Vagina (tissue), 2 donors: ENCODE measurements at regions not wholly inside any gene's neighbourhood (a gene's known extent, or its start where the extent isn't known, plus 50 kb on each side); places are given as distances from the start of the nearest gene placed in this dataset.
"Not testable (repeated sequence)": the region's sequence is repeated elsewhere in the genome, so short reads cannot be mapped to it uniquely, and the experiment has no call there.

ENCODE experiments used
- DNase-seq, 2 donors: peaks; one replicate each; pipeline ENCODE4 v3.0.0-alpha.2; 2017; ENCODE audit errors: extremely low spot score in 2 of 2
- H3K27ac ChIP-seq: fragments of 200-600 bp; sonication (generic); one replicate; pipeline ENCODE4 v1.5.1; 2019
- H3K27me3 ChIP-seq: fragments of 200-600 bp; sonication (generic); one replicate; pipeline ENCODE4 v1.5.1; 2019
- H3K36me3 ChIP-seq, 2 donors: fragments of 200-600 bp; sonication (generic); one replicate each; pipeline ENCODE4 v1.5.1; 2017 to 2019
- H3K4me1 ChIP-seq: fragments of 200-600 bp; sonication (generic); one replicate; pipeline ENCODE4 v1.5.1; 2019
- H3K4me3 ChIP-seq, 2 donors: fragments of 200-600 bp; sonication (generic); 1 replicate in 1 of 2; 2 replicates in 1 of 2; pipeline ENCODE4 v1.5.1; 2016 to 2019
- H3K9me3 ChIP-seq: fragments of 200-600 bp; sonication (generic); one replicate; pipeline ENCODE4 v1.5.1; 2019
- POLR2A ChIP-seq, 2 donors: fragments of 450-650 bp; IDR thresholded peaks; one replicate each; pipeline ENCODE4 v1.6.1; 2017; ENCODE audit warnings: antibody characterized with exemption in 2 of 2, mild to moderate bottlenecking in 2 of 2, moderate library complexity in 2 of 2
- POLR2AphosphoS5 ChIP-seq, 2 donors: sonication (generic); formaldehyde crosslinking; IDR thresholded peaks; one replicate each; pipeline ENCODE4 v1.9.0; 2017; ENCODE audit warnings: antibody characterized with exemption in 2 of 2, mild to moderate bottlenecking in 2 of 2, low read depth in 1 of 2; ENCODE audit not compliant: insufficient read depth in 1 of 2
- intact Hi-C: fragments of 100-400 bp; cut with DNase I; formaldehyde crosslinking; loops from one replicate; pipeline ENCODE4 v1.15.1; 2023
- TF ChIP-seq, protein P1 (sequence below), 3 experiments: fragments of 450-650 bp in 2 of 3; fragments of 200-600 bp in 1 of 3; sonication (generic) in 1 of 3; IDR thresholded peaks; one replicate each; pipeline ENCODE4 v1.5.1; 2017 to 2019; ENCODE audit warnings: antibody characterized with exemption in 3 of 3, mild to moderate bottlenecking in 2 of 3, moderate library complexity in 2 of 3

DNA sequence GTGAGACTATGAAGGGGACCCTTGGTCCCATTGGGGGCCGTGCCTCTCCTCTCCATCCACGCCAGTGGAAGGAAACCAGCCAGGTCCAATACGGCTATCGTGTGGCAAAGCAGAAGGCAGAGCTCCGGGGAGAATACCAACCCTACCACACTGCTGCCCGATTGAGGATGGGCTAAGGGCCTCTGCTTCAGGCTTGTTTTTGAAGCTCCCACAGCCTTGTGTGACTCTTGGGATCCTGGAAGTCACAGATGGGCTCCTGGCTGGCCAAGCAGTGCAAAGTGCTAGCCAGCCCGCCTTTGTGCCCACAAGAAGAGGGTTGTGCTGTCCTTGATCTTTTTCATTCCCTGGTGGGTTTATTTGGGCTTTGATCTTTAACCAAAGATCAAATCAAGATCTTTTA, 70.6 kb upstream of the ID2 start:
- intact Hi-C loops: loop anchor here (5.0 kb wide), 1 partner anchor 71 kb away; the partner anchor contains the start of gene ID2
- Histone ChIP-seq H3K36me3 (no peaks in the 10 kb centered on the region), H3K27ac (no peak overlapping the region), H3K4me1 (no peaks in the 10 kb centered on the region), H3K9me3 (no peaks in the 10 kb centered on the region), H3K4me3 (no peak overlapping the region), H3K27me3 (no peaks in the 10 kb centered on the region)
- TF ChIP-seq POLR2AphosphoS5 (IDR thresholded peaks at IDR 0.05; ENCODE audit: insufficient read depth in 1 of 2, low read depth in 1 of 2): no peak
- TF ChIP-seq, protein P1, sequence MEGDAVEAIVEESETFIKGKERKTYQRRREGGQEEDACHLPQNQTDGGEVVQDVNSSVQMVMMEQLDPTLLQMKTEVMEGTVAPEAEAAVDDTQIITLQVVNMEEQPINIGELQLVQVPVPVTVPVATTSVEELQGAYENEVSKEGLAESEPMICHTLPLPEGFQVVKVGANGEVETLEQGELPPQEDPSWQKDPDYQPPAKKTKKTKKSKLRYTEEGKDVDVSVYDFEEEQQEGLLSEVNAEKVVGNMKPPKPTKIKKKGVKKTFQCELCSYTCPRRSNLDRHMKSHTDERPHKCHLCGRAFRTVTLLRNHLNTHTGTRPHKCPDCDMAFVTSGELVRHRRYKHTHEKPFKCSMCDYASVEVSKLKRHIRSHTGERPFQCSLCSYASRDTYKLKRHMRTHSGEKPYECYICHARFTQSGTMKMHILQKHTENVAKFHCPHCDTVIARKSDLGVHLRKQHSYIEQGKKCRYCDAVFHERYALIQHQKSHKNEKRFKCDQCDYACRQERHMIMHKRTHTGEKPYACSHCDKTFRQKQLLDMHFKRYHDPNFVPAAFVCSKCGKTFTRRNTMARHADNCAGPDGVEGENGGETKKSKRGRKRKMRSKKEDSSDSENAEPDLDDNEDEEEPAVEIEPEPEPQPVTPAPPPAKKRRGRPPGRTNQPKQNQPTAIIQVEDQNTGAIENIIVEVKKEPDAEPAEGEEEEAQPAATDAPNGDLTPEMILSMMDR (IDR thresholded peaks at IDR 0.05): no peak
- no peak for DNase-seq

DNA sequence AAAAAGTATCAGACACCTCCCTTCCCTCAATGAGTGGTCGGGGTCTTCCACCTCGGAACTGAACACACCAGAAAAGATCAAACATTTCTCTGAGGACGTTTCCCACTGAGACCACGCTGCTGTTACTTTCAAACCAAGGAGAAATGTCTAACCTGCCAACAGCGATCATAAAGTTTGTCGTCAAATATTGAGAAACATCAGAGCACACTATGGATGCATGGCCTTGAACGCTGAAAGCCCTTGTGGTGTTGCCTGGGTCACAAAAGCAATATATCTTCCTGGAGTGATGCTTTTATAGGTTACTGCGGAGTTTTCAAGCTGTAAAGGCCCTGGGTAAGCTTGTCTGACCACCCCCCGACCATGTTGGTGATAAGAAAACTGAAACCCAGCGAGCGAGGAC, 70.2 kb upstream of the ID2 start:
- H3K4me1 ChIP-seq: no peaks in the 10 kb centered on the region
- H3K27ac ChIP-seq: no peak overlapping the region
- H3K4me3 ChIP-seq: no peak overlapping the region
- no peaks in the 10 kb centered on the region for H3K27me3 ChIP-seq
- intact Hi-C loops: loop anchor here (5.0 kb wide), 1 partner anchor 71 kb away; the partner anchor contains the start of gene ID2
- no peaks in the 10 kb centered on the region for H3K9me3 ChIP-seq
- no peak for DNase-seq
- H3K36me3 ChIP-seq: no peaks in the 10 kb centered on the region
- TF ChIP-seq POLR2A (IDR thresholded peaks at IDR 0.05): no peak
- TF ChIP-seq, protein P1 (IDR thresholded peaks at IDR 0.05): no peak
- TF ChIP-seq POLR2AphosphoS5 (IDR thresholded peaks at IDR 0.05; ENCODE audit: insufficient read depth in 1 of 2, low read depth in 1 of 2): no peak

DNA sequence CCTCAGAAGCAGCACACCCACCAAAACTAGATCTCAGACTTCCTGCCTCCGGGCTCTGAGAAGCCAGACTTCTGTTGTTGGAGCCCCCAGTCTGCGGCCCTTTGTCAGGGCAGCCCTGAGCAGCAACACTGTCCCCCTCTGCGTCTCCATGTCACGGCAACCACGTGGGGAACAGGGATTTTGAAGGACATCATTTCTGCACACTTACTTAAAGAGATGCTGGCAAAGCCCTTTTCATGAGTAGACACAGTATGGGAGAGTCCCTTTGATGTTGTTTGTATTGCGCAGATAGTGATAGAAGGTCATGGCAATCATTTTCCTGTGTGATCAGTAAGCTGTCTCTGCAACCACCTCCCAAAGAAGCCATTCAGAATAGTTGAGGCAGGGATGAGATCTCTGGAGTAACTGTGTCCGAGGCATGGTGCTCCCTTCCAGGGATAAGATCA, 69.1 kb upstream of the ID2 start:
- no peaks in the 10 kb centered on the region for H3K36me3 ChIP-seq
- no peaks in the 10 kb centered on the region for H3K9me3 ChIP-seq
- H3K4me3 ChIP-seq: no peak overlapping the region
- no peak for DNase-seq
- H3K27ac ChIP-seq: no peak overlapping the region
- no peak for TF ChIP-seq POLR2AphosphoS5 (IDR thresholded peaks at IDR 0.05; ENCODE audit: insufficient read depth in 1 of 2, low read depth in 1 of 2)
- TF ChIP-seq POLR2A (IDR thresholded peaks at IDR 0.05): no peak
- TF ChIP-seq, protein P1 (IDR thresholded peaks at IDR 0.05): no peak
- H3K27me3 ChIP-seq: no peaks in the 10 kb centered on the region
- intact Hi-C loops: loop anchor here (5.0 kb wide), 1 partner anchor 70 kb away; the partner anchor contains the start of gene ID2
- no peaks in the 10 kb centered on the region for H3K4me1 ChIP-seq

DNA sequence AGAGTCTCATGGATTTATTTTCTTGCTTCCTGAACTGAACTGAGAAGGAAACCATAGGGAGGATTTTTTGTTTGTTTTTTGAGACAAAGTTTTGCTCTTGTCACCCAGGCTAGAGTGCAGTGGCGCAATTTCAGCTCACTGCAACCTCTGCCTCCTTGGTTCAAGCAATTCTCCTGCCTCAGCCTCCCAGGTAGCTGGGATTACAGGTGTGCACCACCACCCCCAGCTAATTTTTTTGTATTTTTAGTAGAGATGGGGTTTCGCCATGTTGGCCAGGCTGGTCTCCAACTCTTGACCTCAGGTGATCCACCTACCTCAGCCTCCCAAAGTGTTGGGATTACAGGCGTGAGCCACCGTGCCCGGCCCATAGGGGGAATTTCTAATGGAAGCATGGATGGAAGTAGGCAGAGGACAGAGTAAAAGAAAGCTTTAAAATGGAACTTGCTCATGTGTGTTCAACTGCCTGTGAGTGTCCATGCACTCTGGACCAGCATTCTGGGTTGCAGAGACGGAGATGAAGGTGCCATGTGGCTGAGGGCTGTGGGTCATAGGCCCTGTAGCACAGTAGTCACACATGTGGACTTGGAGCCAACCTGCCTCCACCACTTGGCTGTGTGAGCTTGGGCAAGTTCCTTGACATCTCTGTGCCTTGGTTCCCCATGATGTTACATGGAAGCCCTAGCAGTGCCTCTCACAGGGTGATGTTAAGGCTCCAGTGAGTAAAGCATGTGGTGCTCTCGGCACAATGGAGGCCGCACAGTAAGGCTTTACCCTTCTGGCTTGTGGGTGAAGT, 68.5 kb upstream of the ID2 start:
- not testable (repeated sequence) for H3K9me3 ChIP-seq, H3K4me1 ChIP-seq, H3K36me3 ChIP-seq, H3K4me3 ChIP-seq, H3K27ac ChIP-seq, H3K27me3 ChIP-seq, DNase-seq
- intact Hi-C loops: loop anchor here (5.0 kb wide), 1 partner anchor 69 kb away; the partner anchor contains the start of gene ID2

DNA sequence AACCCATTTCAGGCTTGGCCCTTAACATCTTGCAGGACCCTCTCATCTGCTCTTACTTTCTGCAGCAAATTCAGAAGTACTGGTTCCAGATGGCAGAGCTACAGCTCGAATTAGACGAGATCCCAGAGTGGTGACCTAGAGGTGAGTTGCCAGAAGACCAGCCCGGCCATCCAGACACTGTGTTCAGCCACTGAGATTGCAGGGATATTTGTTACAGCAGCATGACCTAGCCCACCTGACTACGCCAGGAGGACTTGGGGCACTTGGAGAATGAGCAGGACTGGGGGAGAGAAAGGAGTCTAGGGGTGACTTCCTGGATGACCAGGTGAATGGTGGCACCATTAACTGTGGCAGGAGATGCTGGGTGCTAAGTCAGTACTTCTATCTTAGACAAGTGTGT, 67.2 kb upstream of the ID2 start:
- no peak overlapping the region for H3K4me3 ChIP-seq
- no peak overlapping the region for H3K27ac ChIP-seq
- TF ChIP-seq POLR2AphosphoS5 (IDR thresholded peaks at IDR 0.05; ENCODE audit: insufficient read depth in 1 of 2, low read depth in 1 of 2): no peak
- TF ChIP-seq, protein P1 (IDR thresholded peaks at IDR 0.05): no peak
- no peak for TF ChIP-seq POLR2A (IDR thresholded peaks at IDR 0.05)
- H3K36me3 ChIP-seq: no peaks in the 10 kb centered on the region
- intact Hi-C loops: loop anchor here (5.0 kb wide), 1 partner anchor 68 kb away; the partner anchor contains the start of gene ID2
- no peak for DNase-seq
- no peaks in the 10 kb centered on the region for H3K27me3 ChIP-seq
- H3K9me3 ChIP-seq: no peaks in the 10 kb centered on the region
- H3K4me1 ChIP-seq: no peaks in the 10 kb centered on the region
